Thyroid gland (tissue), 4 donors: ENCODE measurements at regions not wholly inside any gene's neighbourhood (a gene's known extent, or its start where the extent isn't known, plus 50 kb on each side); places are given as distances from the start of the nearest gene placed in this dataset.

Source experiments
- POLR2A ChIP-seq, 2 donors: fragments of 450-650 bp; IDR thresholded peaks; one replicate each; pipeline ENCODE4 v1.6.1; 2017; ENCODE audit warnings: antibody characterized with exemption in 2 of 2, mild to moderate bottlenecking in 2 of 2, moderate library complexity in 1 of 2
- TF ChIP-seq, protein P1 (sequence below), 6 experiments: fragments of 200-600 bp in 3 of 6; fragments of 450-650 bp in 3 of 6; sonication (generic) in 3 of 6; IDR thresholded peaks; one replicate each; pipeline ENCODE4 v1.5.1; 2016 to 2019; ENCODE audit warnings: antibody characterized with exemption in 6 of 6, mild to moderate bottlenecking in 2 of 6, inconsistent platforms in 1 of 6, moderate library complexity in 1 of 6

DNA sequence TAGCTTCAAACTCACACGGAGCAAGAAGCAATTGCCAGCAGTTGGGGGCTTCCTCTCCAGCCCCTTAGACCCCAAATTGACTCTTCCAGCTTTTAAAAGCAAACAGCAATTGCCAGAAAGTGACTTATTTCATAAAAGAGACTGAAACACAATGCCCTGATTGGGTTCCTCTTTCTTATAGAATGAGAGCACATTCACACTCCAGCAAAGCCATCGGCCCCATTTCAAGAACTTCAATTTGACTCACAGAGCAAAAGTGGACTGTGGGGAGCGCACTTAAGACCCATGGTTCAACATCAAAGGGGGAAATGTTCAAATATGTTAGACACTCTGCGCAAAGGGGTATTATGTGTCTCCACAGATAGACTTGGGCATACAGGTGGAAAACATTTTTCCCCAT lies 484.7 kb downstream of the BCL11A start:
- TF ChIP-seq, protein P1, sequence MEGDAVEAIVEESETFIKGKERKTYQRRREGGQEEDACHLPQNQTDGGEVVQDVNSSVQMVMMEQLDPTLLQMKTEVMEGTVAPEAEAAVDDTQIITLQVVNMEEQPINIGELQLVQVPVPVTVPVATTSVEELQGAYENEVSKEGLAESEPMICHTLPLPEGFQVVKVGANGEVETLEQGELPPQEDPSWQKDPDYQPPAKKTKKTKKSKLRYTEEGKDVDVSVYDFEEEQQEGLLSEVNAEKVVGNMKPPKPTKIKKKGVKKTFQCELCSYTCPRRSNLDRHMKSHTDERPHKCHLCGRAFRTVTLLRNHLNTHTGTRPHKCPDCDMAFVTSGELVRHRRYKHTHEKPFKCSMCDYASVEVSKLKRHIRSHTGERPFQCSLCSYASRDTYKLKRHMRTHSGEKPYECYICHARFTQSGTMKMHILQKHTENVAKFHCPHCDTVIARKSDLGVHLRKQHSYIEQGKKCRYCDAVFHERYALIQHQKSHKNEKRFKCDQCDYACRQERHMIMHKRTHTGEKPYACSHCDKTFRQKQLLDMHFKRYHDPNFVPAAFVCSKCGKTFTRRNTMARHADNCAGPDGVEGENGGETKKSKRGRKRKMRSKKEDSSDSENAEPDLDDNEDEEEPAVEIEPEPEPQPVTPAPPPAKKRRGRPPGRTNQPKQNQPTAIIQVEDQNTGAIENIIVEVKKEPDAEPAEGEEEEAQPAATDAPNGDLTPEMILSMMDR (IDR thresholded peaks at IDR 0.05) = no peak
- no peak for TF ChIP-seq POLR2A (IDR thresholded peaks at IDR 0.05)
